HuH-7 (cell line): ENCODE measurements at regions not wholly inside any gene's neighbourhood (a gene's known extent, or its start where the extent isn't known, plus 50 kb on each side); places are given as distances from the start of the nearest gene placed in this dataset.
"Not testable (repeated sequence)": the region's sequence is repeated elsewhere in the genome, so short reads cannot be mapped to it uniquely, and the experiment has no call there.

Experiments used
- DNase-seq: peaks from one replicate; pipeline ENCODE4 v3.0.0; 2011; ENCODE audit warnings: low spot score

DNA sequence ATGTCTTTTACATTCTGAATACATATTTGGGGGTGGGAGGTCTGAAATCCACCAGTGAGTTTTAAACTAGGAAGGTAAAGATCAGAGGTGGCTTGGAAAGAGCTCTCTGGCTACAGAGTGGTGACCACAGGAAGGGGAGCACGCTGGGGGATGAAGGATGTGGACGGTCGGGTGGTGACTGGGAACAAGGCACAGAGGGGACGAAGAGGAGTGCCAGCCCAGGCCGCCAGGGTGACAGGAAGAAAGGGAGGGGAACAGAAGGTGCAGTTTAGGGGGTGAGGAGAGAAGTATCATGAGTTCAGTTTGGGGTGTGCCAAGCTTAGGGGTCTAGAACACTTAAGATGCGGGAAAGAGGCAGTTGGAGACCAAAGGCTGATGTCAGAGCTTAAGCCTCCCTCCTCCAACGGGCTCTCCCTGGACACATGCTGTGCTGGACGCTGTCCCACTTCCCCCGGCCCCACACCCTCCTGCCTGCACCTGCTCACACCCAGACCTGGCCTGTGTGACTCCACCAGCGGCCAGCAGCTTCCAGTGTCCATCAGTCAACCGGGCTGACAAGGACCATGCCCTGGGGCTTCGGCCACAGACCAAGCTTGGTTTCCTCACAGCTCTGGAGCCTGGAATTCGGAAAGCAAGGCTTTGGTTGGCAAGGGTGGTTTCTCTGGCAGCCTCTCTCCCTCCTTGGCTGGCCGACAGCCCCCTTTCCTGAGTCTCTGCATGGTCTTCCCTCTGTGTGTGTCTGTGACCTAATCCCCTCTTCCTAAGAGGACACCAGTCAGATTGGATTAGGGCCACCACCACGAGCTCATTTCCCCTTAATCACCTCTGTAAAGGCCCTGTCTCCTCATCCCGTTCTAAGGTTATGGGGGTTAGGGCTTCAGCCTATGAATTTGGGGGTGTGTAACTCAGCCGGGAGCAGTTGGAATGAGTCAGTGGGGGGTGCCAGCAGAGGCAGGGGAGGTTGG is 120.4 kb upstream of the IQSEC1 start:
- DNase-seq: no peak

DNA sequence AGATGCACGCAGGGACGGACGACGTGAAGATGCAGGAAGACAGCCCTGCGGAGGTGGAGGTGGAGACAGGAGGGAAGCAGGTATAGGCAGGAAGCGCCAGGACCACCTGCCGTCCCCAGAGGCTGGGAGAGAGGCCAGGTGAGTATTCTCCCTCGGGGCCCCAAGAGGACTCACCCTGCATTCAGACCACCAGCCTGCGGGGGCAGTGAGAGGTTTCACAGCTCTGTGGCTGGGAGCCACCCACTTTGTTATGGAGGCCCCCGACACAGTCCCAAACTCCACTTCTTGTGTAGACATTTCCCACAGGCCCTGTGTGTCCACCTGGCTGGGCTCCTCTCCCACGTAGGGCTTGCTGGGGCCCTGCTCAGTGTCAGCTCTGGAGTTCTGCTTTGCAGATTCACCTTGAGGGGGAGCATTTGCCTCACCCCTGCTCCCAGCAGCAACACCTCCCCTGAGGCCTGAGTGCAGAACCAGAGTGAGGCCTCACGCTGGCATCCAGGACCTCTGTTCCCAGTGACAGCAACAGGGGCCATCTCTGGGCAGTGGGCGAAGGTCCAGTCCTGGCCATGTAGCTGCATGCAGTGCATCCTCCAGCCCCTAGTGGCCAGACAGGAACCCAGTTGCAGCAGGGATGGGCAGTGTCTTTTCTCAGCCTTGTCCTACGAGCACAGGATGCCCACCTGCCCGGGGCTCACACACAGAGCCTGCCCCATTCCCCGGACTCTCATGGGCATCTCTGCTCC is 119.4 kb upstream of the IQSEC1 start:
- DNase-seq: peak; percentile 88

DNA sequence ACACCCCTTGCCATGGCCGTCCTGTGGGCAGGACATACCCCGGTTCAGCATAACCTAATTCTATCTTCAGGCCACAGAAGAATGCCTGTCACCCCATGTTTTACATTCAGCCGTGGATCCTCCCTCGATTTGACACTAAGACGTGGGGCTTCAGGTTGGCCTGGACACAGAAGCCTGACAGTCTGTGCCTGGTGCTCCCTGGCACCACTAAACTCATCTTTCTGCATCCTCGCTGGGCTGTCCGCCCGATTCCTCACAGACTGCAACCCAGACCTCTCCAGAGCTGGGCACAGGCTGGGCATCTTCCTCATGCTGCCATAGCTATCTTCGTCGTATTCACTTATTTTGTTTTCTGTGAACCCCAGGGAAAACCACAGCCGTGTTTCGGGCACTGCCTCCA is 117.8 kb upstream of the IQSEC1 start:
- no peak for DNase-seq

DNA sequence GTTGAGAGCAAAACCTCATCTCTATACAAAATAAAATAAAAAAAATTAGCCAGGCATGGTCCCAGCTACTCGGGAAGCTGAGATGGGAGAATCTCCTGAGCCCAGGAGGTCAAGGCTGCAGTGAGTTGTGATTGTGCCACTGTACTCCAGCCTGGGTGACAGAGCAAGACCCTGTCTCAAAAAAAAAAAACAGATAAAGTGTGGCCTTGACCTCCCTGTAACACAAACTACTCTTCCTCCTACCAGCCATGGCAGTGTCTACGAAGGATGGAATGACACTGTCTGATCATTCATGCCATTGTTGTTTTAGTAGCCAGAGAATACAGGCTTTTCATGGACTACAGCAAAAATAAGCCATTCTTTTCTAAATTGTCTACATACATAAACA is 117.1 kb upstream of the IQSEC1 start:
- no peak for DNase-seq

DNA sequence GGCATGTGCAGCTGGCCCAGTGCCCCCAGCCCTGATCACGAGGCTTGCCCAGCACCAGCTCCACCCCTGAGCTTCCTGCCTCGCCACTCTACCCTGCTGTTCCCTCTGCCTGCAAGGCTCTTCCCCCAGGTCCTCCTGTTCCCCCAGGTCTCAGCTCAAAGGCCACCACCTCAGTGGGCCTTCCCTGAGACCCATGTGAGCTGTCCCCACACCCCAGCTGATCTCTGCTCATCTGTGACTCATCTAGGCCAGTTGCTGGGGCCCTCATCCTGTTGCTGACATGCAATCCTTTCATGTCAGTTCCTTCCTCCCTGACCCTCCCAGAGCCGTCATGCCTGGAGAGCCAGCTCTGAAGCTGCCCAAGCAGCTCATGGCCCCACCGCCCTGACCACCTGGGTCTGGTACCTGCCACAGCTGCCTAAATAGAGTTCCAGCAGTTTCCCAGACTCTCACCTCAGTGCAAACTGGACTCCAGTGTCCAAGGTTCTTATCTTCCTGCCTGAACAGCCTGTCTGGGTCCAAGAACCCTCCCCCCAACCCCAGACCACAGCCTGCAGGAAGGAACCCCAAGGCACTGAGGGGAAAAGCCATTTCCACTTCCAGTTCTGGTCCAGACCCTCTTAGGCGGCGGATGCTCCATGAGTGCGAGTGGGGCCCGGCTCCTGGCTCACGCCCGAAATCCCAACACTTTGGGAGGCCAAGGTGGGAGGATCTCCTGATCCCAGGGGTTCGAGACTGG is 116.6 kb upstream of the IQSEC1 start:
- DNase-seq: no peak

DNA sequence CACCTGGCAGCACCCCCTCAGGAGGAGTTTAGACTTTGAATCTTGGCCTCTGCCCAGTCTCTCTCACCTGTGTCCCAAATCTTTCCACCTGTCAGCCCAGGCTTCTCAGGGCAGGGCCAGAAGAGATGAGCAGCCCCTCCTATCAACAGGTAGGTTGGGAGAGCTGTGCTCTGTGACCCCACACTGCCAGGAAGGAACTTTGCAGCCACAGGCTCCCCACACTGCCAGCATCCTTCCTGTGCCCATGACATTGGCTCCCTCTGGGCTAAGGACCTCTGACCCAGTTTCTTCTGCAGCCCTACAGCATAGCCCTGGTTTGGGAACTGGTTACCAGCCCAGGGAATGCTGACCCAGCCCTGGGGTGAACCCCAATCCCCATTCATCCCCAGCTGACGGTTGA is 115.7 kb upstream of the IQSEC1 start:
- DNase-seq: no peak

DNA sequence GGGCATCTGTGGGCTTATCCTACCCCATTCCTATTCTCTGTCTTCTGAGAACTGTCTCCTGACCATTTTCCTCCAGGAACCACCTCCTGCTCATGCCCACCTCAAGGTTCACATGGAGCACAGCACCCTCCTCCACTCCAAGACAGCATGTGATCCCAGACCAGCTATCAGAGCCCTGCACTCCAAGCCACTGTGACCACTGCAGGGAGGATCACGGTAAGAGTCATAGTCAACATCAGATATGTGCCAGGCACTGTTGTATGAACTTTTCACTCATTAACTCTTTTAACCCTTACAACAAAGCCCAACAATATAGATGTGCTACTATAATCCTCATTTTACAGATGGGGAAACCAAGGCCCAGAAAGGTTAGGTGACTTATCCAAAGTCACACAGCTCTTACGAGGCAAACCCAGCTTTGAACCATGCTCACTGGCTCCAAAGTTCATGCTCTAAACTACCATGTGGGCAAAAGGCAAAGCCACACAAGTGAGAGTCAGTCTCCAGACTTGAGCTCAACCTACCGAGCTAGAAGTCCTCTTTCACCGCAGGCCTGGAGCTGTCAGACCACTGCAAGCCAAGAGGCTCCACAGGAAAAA is 115.1 kb upstream of the IQSEC1 start:
- no peak for DNase-seq

DNA sequence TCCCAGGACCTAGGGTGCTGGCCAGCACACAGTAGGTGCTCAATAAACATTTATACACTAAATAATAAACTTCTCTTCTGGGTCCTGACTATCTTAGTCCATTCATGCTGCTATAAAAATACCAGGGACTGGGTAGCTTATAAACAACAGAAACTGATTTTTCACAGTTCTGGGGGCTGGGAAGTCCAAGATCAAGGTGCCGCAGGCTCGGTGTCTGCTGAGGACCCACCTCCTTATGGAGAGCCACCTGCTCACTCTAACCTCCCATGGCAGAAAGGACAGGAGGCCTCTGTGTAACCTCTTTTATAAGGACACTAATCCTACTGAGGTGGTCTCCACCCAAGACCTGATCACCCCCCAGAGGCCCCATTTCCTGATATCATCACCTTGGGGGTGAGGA is 114.4 kb upstream of the IQSEC1 start:
- no peak for DNase-seq

DNA sequence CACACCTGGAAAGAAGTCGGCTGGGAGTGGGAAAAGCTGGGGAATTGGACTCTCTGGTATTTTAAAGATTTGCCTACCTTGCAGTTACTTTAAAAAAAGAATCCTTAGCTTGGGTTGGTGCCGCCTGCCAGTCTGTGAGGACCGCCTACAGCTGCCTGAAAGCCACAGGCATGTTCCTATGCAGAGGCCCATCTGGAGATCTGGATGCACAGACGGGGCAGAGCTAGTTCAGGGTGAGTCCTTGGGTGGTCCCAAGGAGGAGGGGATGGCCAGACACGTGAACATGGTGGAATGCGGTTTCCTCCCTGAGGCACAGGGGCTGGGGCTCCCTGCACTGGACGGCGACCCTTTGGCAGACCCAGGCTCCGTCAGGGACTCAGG is 113.2 kb upstream of the IQSEC1 start:
- DNase-seq: no peak

DNA sequence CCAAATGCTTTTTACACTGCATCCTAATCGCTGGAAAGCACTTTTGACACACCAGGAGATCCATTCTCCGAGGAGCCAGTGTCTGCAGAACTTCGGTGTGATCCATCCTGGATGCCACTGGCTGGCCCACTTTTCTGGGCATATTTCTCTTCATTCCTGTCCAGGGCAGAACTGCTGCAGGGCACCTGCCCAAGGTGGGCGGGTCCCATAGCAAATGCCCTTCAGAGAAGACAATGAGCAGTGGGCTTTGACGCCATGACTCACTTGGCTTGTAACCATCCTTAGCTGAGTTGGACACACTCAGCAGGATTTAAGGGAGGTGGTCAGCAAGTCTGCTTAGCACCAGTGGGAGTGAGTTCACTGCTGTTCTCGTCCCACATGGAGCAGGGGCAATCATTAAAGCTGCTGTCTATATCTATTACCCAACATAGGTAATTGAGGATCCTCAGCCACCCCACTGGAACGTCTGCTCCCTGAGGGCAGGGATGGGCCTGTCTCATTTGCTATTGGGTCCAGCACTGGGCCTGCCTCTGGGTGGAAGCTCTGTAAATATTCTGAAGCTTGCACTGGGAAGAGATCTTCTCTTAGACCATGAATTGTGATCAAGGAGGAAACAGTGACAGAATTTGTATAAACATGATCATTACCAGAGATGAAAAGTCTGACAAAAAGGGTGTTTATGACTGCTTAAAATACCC is 112.7 kb upstream of the IQSEC1 start:
- DNase-seq: no peak

DNA sequence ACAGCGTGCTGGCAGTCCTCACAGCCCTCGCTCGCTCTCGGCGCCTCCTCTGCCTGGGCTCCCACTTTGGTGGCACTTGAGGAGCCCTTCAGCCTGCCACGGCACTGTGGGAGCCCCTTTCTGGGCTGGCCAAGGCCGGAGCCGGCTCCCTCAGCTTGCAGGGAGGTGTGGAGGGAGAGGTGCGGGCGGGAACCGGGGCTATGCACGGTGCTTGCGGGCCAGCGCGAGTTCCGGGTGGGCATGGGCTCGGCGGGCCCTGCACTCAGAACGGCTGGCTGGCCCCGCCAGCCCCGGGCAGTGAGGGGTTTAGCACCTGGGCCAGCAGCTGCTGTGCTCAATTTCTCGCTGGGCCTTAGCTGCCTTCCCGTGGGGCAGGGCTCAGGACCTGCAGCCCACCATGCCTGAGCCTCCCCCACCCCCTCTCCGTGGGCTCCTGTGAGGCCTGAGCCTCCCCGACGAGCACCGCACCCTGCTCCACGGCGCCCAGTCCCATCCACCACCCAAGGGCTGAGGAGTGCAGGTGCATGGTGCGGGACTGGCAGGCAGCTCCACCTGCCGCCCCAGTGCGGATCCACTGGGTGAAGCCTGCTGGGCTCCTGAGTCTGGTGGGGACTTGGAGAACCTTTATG is 106.5 kb upstream of the IQSEC1 start:
- not testable (repeated sequence) for DNase-seq

DNA sequence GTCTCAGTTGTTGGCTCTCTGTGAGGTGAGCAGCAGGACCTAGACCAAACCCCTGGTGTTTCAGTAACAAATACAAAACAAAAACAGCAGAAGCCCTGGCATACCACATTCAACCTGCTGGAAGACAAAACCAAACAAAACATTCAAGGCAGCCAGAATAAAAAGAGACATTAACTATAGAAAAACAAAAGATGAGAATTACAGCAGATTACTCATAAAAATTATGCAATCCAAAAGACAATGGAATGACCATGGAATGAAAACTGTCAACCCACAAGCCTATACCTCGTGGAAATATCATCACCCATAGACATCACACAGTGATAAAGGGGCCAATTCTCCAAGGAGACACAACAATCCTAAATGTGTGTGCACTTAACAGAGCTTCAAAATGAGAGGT is 106.0 kb upstream of the IQSEC1 start:
- DNase-seq: no peak

DNA sequence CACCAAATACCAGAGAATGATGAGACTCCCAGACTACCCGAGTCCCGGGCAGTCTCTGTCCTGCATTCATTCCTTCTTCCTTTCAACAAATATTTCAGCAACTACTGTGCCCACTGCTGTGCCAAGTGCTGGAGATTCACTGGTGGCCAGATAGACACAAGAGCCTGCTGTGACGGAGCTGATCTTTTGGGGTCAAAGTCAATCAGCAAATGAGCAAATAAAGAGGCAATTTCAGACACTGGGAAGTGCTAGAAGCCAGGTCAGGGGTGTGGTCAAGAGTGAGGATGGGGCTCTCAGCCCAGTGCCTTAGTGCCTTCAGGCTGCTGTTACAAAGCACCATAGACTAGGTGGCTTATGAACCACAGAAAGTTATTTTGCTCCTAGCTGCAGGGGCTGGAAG is 104.9 kb upstream of the IQSEC1 start:
- peak; percentile 52 for DNase-seq

DNA sequence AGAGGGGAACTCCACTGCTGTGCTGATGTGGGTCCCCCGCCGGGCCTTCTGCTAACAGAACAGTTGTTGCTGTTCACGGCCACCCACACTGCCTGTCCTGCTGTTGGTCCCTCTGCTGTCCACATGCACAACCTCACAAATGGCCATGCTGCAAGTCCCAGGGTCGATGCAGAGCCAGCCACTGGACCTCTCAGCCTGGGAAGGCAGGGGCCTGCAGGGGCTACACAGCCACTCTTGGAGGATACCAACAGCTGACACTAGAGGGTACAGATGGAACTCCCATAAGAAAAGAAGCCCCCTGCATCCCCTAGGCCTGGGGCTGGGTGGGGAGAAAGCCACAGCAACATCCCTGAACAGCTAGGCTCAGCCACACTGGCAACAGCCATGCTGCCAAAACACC is 104.4 kb upstream of the IQSEC1 start:
- DNase-seq: no peak

DNA sequence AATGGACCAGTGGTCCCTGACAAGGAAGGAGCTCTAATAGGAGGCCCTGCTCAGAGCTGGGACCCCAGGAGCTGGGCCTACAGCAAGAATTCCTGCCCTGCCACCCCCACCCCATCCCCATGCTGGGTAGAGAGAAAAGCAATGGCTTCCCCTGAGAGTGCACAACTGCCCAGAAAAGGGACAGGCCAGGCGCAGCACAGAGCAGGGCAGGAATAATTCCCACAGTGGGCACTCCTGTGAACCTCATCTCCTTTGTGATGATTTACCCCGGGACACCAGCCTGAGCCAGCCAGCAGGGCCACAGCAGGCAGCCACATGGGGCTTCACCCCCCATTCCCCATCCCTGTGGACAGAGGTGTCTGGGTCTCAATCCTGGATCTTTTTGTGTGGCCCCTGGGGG is 104.0 kb upstream of the IQSEC1 start:
- no peak for DNase-seq

DNA sequence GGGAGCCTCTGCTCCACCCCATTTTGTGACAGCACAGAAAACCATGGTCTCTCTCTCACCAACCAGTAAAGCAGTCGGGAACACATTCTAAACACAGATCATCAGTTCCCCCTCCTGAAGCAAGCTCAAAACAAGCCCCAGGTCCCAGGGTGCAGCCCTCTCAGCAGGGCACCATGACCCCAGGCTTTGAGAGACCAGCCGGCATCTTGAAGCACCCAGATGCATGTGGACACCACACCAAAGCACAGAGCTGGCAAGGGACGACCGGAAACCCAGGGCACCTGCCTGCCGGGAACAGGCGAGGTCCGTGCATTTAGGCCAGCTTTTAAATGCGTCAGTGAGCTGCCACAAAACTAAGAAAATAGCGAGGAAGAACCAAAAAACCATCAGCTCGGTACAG is 103.2 kb upstream of the IQSEC1 start:
- no peak for DNase-seq

DNA sequence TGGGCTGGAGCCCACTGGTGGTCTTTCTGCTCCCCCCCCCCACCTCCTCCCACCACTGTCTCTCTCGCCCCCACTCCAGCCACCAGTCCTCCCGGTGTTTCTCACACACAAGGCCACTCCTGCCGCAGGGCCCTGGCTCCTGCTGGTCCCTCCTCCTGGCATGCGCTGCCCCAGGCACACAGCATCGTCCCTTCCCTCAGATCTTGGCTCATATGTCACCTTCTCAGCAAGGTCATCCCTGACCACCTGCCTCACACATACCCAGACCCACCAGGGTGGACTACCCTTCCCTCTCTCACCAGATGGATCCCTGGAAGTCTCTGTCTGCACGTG is 101.5 kb upstream of the IQSEC1 start:
- no peak for DNase-seq

DNA sequence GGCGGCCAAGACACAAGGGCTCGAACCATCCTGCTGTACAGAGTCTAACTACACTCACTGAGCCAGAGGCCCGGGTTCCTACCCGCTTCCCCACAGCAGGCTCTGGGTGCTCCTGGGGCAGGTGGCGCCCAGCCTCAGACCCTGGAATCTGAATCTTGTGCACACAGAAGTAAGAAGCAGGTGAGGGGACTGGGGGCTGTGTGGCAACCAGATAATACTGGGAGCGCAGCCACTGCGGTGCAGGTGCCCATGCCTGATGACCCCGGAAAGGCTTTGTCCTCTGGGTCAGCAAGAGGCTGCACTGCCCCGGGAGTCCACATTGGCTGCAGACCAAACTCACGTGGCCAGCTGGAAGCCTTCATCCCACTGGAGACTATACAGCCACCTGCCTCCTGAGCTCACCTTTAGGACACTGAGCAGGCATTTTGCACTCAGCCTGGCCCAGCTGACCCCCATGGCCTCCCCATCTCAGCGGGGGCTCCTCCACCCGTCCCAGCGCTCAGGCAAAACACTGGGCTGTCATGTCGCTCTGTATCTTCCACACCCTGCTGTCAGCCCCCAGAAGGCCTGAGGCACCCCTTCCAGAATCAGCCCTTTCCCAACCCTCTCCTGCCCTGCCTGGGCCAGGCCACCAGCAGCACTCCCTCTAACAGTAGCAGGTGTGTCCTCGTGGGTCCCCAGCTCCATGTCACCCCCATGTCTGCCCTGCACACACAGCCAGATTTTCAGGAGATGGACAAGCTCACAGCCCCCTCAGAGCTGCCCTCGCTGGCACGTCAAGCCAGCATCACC is 101.0 kb upstream of the IQSEC1 start:
- no peak for DNase-seq

DNA sequence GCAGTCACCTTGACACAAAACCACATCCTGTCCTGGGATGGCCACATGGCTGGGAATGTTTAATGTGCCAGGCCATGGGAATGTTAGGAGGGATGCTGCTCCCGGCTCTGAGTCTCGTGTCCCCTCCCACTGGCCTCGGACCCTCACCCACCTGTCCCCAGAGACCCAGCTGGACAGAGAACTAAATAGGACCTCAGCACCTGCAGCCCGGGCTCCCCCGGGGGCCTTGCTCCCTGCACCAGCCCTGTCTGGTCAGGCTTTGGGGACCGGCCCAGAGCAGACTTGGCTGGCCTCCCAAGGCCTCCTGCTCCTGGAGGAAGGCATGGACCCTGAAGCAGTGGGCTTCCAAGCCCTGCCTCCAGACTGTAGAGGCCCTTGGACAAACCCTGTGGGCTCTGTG is 100.0 kb upstream of the IQSEC1 start:
- no peak for DNase-seq

DNA sequence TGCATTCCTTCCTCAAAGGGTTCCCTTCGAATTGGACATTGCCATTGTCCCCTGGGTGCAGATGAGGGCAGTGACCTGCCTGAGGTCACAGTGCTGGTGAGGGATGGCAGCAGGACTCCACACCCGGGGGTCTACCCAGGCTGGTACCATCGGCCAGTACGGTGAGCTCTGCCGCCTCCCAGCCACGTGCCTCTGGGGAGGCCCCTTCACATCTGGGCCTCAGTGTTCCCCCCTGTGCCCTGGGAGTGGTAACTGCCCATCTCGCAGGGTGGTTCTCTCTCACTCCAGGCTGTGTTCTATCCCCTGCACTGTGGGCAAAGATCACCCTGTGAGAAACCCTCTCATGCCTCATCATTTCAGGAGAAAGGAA is 99.4 kb upstream of the IQSEC1 start:
- no peak for DNase-seq
